ENCODE measurements at regions not wholly inside any gene's neighbourhood (a gene's known extent, or its start where the extent isn't known, plus 50 kb on each side); places are given as distances from the start of the nearest gene placed in this dataset.
"Not testable (repeated sequence)": the region's sequence is repeated elsewhere in the genome, so short reads cannot be mapped to it uniquely, and the experiment has no call there.

DNA sequence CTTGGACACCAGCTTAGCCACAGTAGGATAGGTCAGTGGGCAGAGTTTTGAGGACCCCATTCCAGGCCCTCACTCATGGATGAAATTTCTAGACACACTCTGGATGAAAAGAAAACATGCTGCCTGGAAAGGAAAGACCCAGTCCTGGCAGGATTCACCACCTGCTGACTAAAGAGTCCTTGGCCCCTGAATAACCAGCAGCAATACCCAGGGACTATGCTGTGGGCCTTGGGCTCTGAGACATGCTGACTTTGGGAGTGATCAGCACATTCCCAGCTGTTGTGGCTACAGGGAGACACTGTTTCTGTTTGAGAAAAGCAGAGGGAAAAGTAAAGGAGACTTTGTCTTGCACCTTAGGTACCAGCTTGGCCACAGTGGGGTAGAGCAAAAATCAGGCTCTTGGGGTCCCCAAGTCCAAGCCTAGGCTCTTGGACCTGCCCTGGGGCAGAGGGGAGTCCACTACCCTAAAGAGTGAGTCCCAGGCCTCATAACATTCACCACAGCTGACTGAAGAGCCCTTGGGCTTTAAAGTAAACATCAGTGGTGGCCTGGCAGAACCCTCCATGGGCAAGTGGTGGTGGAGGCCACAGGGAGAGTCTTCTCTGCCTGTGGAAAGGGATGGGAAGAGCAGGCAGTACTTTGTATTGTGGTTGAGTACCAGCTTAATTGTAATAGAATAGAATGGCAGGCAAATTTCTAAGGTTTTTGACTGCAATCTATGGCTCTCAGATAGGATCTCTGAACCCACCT, 516.8 kb downstream of the BCKDHB start:
- DNase-seq (ENCODE audit: low read depth) = no peak
- in situ Hi-C loops (cut with HindIII; ENCODE audit: low pct_unique_long_range_greater_than_20kb, low sequenced_read_pairs) = no loop called here

DNA sequence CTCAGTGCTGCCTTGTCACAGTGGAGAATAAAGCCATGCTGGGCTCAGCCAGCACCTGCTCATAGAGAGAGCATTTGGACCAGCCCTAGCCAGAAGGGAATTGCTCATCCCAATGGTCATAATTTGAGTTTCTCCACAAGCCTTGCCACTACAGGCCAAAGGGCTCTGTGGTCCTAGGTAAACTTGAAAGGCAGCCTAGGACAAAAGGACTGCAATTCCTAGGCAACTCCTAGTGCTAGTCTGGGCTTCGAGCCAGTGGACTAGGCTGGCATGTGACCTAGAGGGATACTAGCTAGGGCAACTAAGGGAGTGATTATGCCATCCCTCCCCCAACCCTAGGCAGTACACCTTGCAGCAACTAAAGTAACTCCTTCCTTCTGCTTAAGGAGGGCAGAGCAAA, 516.2 kb downstream of the BCKDHB start:
- DNase-seq (ENCODE audit: low read depth) = peak; percentile 3
- in situ Hi-C loops (cut with HindIII; ENCODE audit: low pct_unique_long_range_greater_than_20kb, low sequenced_read_pairs) = no loop called here

DNA sequence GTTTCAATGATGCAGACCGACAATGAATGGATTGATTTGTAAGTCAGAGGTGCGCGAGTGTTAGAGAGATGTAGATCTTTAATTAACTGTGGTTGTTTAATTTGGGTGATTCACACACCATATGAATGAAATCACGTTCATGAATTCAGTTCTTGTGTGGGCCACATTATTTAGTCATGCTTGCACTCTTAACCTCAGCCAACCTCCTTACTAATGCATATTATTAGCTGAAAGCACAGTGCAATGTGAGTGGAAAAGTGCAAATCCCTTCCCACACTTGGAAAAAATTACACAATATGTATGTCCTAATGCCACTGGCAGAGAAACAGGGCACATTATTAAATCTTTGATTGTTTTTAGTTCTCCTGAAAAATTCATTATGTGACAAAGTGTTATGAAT, 512.5 kb downstream of the BCKDHB start:
- in situ Hi-C loops (cut with HindIII; ENCODE audit: low pct_unique_long_range_greater_than_20kb, low sequenced_read_pairs) = no loop called here
- DNase-seq (ENCODE audit: low read depth) = no peak

DNA sequence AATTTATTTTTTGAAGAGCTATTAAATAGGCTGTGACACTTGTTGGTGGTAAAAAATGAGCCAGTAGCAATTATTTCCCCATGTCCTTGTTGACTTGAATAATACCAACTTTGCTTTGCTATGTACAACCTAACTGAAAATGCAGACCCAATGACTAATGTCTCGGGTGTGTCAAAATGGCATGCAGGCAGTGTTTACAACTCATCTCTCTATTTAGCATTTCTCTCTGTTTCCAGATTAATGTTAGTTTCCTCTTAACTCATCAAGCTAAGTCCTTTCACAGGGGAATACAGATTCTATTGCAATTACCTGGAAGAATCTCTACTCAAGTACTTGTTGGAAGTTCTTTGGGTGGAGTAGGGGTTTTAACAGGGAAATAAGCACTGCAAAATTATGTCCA, 504.4 kb downstream of the BCKDHB start:
- in situ Hi-C loops (cut with HindIII; ENCODE audit: low pct_unique_long_range_greater_than_20kb, low sequenced_read_pairs) = no loop called here
- DNase-seq (ENCODE audit: low read depth) = peak; percentile 9

DNA sequence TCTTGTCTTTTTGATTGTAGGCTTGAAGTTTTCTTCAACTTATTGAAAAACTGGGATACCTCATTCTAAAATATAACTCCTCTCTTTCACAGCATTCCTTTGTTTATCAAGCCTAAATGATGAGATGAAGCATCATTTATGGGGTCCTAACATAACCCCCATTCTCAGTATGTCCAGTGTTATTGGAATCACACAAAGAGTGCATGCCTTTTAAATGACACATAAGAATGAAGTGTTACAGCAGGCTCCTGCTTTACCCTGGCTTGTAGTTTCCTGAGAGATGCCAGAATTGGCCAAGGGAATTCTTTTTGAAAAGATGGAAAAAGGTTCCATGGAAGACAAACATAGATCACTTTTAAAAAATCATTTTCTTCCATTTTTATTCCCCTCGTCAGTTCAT, 502.4 kb downstream of the BCKDHB start:
- in situ Hi-C loops (cut with HindIII; ENCODE audit: low pct_unique_long_range_greater_than_20kb, low sequenced_read_pairs) = no loop called here
- DNase-seq (ENCODE audit: low read depth) = no peak

DNA sequence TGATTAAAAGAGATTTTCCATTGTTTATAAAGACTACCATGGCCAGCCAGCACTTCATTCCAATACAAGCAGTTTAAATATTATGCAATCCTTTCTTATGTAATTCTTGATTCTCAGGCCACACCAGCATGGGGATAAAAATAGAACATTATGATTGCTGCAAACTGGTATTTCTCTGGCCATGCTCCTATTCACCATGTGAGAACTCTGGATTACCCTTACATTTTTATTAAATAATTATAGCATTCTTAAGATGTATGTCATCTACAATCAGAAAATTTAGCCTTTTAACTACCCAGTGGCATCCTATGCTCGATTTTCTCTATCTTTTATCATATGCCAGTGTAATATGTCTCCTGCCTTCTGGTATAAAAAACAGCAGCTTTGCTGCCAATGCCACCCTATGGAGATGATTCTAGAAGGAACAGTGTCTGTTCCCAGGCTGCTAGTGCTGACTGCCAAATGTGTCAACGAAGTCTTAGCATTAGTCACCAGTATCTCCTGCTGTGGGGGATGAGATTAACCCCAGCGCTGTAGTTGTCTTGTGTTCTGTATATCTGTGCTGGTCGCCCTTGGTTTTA, 501.4 kb downstream of the BCKDHB start:
- DNase-seq (ENCODE audit: low read depth) = no peak
- in situ Hi-C loops (cut with HindIII; ENCODE audit: low pct_unique_long_range_greater_than_20kb, low sequenced_read_pairs) = no loop called here

DNA sequence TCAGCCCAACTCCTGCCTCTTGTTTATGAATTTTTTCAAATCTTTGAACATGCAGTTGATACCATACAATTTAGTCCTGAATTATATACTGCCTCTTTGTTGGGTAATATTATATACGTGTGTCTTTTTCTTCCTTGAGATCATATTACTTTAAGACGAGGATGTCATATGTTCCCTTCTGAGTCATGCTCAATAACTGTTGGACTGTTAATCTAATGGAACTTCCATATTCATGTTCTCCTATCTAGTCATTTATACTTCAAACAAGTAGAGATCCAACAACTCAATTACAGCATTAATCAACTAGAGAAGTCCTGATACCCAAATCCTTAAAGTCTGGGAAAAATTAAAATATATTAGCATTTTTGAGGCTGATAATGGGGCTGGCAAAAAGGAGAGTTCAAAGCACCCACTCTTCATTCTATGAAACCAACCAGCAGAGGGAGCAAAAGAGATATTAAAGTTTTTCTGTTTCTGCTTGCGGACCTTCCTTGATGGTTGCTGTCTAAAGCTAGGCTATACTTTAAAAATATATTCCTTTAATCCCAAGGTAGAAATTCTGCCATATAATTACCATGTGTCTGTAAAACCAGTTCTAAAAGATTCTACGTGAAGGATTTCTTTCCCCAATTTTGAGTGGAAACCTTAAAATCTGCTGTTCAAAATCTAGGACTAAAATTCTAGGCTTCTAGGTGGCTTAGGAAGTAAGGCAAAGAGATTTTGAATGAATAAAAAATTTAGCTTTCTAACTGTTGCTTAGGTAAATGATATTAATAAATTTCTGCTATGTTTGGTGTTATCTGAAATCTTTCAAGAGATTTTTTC, 498.9 kb downstream of the BCKDHB start:
- in situ Hi-C loops (cut with HindIII; ENCODE audit: low pct_unique_long_range_greater_than_20kb, low sequenced_read_pairs) = no loop called here

DNA sequence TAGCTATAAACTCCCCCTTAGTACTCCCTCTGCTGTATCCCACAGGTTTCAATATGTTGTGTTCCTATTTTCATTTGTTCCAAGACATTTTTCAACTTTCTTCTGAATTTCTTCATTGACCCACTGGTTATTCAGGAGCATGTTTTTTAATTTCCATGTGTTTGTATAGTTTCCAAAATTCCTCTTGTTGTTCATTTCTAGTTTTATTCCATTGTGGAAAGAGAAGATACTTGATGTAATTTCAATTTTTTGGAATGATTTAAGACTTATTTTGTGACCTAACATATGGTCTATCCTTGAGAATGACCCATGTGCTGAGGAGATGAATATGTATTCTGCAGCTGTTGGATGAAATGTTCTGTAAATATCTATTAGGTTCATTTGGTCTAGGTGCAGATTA, 497.2 kb downstream of the BCKDHB start:
- DNase-seq (ENCODE audit: low read depth) = no peak
- in situ Hi-C loops (cut with HindIII; ENCODE audit: low pct_unique_long_range_greater_than_20kb, low sequenced_read_pairs) = no loop called here

More for the DNA sequence above, 498.9 kb downstream of the BCKDHB start:
- DNase-seq (ENCODE audit: low read depth) = peak; percentile 59

DNA sequence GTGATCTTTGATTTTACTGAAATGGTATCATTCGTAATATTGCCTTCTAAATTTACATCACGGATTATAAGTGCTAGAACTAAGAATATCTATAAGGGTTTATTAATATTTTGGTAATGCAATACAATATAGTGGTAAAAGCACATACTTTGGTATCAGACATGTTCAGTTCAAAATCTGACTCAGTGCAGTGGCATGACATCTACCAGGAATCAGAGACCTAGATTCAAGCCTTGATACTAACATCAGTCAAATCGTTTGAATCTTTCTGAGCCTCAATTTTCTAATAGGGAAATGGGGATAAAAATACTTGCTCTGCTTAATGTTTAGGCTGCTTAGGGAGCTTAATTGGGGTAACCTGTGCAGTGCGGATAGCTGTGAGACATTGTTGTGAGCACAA, 488.0 kb downstream of the BCKDHB start:
- in situ Hi-C loops (cut with HindIII; ENCODE audit: low pct_unique_long_range_greater_than_20kb, low sequenced_read_pairs) = no loop called here
- DNase-seq (ENCODE audit: low read depth) = no peak

DNA sequence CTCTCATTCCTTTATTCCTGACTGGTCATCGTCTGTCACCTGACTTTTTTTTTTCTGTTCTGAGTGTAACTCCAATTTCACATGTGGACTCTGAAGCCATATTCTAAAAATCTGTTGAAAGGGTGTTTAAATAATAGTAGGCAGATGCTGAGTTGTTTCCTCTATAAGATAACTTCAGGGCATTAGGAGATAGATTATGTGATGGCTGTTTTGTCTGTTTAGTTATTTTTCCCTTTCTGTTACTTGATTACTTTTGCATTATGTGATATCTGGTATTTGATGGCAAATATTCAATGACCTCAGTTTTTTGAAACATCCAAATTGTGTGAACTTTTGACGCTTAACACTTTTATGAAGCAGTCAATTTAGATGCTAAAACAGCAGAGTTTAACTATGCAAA, 486.0 kb downstream of the BCKDHB start:
- DNase-seq (ENCODE audit: low read depth) = no peak
- in situ Hi-C loops (cut with HindIII; ENCODE audit: low pct_unique_long_range_greater_than_20kb, low sequenced_read_pairs) = no loop called here

DNA sequence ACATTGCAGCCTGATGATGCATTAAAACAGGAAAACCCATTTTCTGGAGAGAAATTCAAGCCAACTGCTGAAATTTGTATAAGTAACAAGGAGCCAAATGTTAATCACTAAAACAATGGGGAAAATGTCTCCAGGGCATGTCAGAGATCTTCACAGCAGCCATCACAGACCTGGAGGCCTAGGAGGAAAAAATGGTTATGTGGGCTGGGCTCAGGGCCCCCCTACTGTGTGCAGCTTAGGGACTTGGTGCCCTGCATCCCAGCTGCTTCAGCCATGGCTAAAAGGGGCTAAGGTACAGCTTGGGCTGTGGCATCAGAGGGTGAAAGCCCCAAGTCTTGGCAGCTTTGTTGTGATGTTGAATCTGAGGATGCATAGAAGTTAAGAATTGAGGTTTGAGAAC, 479.8 kb downstream of the BCKDHB start:
- in situ Hi-C loops (cut with HindIII; ENCODE audit: low pct_unique_long_range_greater_than_20kb, low sequenced_read_pairs) = no loop called here
- no peak for DNase-seq (ENCODE audit: low read depth)

DNA sequence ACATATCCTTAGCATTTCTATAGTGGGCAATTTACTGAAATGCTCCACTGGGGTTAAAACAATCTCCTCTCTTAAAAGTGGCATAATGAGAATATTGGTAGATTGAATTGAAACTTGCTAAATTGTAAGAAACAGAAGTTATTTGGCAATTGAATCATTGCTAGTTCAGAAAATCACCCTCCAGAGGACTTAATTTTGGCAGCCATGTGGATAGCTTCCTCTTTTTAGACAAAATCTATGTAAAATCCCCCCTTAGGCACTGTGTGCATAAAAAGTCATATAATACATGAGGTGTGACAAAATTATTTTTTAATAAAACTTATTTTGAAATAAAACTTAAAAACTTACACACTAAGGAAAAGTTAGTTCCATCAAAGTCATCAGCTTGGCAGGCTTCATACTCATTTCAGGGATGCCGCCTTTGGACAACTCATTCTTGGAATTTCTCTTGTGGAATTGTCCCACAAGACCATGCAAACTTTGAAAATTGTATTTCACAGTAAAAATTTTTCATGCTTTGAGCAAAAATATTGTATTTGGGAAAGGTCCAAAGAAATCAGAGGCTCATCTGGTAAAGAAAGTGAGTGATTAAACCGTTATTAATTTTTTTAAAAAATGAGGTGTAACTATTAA, 473.0 kb downstream of the BCKDHB start:
- no peak for DNase-seq (ENCODE audit: low read depth)
- in situ Hi-C loops (cut with HindIII; ENCODE audit: low pct_unique_long_range_greater_than_20kb, low sequenced_read_pairs) = no loop called here

DNA sequence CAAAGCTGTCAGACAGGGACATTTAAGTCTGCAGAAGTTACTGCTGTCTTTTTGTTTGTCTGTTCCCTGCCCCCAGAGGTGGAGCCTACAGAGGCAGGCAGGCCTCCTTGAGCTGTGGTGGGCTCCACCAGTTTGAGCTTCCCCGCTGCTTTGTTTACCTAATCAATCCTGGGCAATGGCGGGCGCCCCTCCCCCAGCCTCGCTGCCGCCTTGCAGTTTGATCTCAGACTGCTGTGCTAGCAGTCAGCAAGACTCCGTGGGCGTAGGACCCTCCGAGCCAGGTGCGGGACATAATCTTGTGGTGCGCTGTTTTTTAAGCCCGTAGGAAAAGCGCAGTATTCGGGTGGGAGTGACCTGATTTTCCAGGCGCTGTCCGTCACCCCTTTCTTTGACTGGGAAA, 466.8 kb downstream of the BCKDHB start:
- in situ Hi-C loops (cut with HindIII; ENCODE audit: low pct_unique_long_range_greater_than_20kb, low sequenced_read_pairs) = not testable (repeated sequence)

DNA sequence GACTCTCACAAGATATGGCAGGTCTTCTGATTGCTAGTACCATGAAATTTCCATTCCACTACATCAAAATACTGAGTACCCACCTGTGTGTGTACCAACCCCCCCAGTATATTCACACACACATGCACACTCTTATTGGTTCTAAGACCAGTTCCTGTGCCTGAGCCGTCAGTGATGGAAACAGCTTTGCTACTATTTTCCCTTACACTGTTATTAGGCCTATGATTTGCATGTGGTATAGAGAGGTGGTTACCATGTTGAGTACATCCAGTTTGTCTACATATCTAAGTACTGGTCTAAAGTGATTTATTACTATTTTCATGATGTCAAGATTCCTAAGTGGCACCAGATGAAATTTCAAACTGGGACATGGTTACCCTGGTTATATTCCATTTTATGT, 459.9 kb downstream of the BCKDHB start:
- in situ Hi-C loops (cut with HindIII; ENCODE audit: low pct_unique_long_range_greater_than_20kb, low sequenced_read_pairs) = no loop called here
- DNase-seq (ENCODE audit: low read depth) = no peak

More for the DNA sequence above, 466.8 kb downstream of the BCKDHB start:
- not testable (repeated sequence) for DNase-seq (ENCODE audit: low read depth)

DNA sequence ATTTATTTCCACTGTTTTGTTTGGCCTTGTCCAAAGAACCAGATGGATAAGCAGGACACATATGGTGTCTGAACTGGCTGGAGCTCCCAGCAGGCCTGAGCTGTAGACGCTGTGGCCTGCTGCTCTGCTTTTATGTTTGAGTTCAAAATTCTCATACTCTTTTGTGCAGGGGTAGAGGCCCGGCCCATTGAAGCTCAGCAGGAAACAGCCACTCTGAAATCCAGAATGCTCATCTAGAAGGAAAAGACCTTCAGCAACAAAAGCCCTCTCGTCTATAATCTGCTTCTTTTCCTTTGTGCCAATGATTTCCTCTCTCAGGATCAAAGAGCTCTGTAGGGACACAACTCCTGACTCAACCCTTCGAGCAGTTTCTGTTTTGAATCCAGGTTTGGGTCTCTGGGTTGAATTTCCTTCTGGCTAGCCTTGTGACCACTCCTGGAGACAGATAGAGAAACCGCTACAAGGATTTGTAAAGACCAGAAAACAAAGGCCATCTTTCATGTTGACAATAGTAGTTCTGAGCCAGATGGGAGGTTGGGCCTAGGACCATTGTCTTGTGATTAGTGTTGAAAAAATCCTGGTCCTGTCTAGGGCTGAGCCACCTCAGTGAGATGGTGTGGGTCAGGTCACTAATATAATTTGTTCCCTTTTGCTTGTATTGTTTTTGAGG, 446.7 kb downstream of the BCKDHB start:
- in situ Hi-C loops (cut with HindIII; ENCODE audit: low pct_unique_long_range_greater_than_20kb, low sequenced_read_pairs) = no loop called here
- no peak for DNase-seq (ENCODE audit: low read depth)

DNA sequence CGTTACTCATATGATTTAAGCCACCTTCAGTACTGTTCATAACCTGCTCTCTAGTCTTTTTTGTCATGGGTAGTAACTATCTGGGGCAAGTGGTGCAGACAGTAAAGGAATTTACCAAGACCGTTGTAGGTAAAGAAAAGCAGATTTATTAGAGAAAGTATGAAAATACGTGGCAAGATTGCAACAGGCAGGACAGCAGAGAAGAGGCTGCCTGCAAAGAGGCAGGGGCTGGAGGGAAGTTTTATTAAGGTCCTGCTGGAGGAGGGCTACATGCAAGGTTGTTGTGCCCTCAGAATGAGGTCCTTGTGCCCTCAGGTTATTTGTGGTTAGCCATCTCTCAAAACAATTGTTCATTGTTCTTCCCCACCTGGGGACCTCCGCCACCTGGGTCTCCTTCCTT, 444.3 kb downstream of the BCKDHB start:
- no peak for DNase-seq (ENCODE audit: low read depth)
- in situ Hi-C loops (cut with HindIII; ENCODE audit: low pct_unique_long_range_greater_than_20kb, low sequenced_read_pairs) = no loop called here

DNA sequence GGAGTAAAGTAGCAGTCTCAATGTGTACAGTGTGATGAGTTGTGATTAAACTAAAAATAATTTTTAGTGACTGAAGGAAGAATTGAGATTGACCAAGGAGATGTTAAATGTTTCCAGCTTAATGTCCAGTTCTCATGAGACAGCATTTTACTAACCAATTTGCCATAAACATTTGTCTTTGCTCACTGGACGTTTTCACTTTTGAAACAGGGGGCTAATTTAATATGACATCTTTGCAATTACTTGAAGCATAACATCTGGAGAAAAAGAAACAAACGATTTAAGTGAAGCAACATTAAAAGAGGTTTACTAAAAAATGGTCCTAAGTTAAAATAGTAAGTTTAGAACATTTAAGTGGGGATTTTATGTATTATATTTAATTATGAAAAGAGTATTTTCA, 443.8 kb downstream of the BCKDHB start:
- in situ Hi-C loops (cut with HindIII; ENCODE audit: low pct_unique_long_range_greater_than_20kb, low sequenced_read_pairs) = no loop called here

DNA sequence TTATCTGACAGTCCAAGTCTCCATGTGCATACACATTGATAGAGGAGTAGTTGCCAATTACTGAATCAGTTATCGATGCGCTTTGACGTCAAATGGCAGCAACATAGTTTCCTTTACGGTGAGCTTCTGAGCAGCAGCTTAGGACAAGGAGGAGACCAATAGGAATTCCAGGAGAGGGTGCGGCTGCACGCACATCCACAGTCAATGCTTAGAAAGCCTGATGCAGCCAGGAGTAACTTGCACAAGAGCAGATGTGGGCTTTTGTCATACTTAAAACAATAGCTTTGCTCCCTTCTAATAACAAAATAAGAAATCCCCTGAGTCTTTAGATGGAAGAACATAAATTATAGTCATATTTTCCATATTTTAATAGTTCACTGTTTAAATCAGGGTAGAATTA, 442.1 kb downstream of the BCKDHB start:
- in situ Hi-C loops (cut with HindIII; ENCODE audit: low pct_unique_long_range_greater_than_20kb, low sequenced_read_pairs) = no loop called here

More for the DNA sequence above, 443.8 kb downstream of the BCKDHB start:
- DNase-seq (ENCODE audit: low read depth) = no peak

More for the DNA sequence above, 442.1 kb downstream of the BCKDHB start:
- DNase-seq (ENCODE audit: low read depth) = no peak

All from Caki2 (cell line).